ENCODE measurements at regions not wholly inside any gene's neighbourhood (a gene's known extent, or its start where the extent isn't known, plus 50 kb on each side); places are given as distances from the start of the nearest gene placed in this dataset.

- Histone ChIP-seq H3K4me3 (ENCODE audit: insufficient read depth, low read depth, low read length, poor library complexity, severe bottlenecking) (no peak overlapping the region), H3K4me1 (ENCODE audit: control insufficient read depth, insufficient read depth, low read length, poor library complexity, severe bottlenecking) (no peaks in the 10 kb centered on the region)
Observed at GRCh38 chr6:54665278-54665677, 181.3 kb upstream of the FAM83B start.

GRCh38 chr6:54680531-54680930 is 166.0 kb upstream of the FAM83B start:
- H3K9me3 ChIP-seq (ENCODE audit: control insufficient read depth, low read length), result no peaks in the 10 kb centered on the region
- H3K4me1 ChIP-seq (ENCODE audit: control insufficient read depth, insufficient read depth, low read length, poor library complexity, severe bottlenecking), result no peaks in the 10 kb centered on the region
- no peaks in the 10 kb centered on the region for H3K36me3 ChIP-seq (ENCODE audit: control insufficient read depth, insufficient read depth, low read length)
- H3K27me3 ChIP-seq (replicated peaks; ENCODE audit: control insufficient read depth, insufficient read depth, low read length, poor library complexity, severe bottlenecking), result no peaks in the 10 kb centered on the region
- no peak for DNase-seq
- H3K27ac ChIP-seq (ENCODE audit: insufficient read depth, low read length, poor library complexity, severe bottlenecking), result no peak overlapping the region
- H3K4me3 ChIP-seq (ENCODE audit: insufficient read depth, low read depth, low read length, poor library complexity, severe bottlenecking), result no peak overlapping the region

More at GRCh38 chr6:54665278-54665677, 181.3 kb upstream of the FAM83B start:
- H3K27me3 ChIP-seq (replicated peaks; ENCODE audit: control insufficient read depth, insufficient read depth, low read length, poor library complexity, severe bottlenecking), result no peaks in the 10 kb centered on the region
- no peaks in the 10 kb centered on the region for H3K9me3 ChIP-seq (ENCODE audit: control insufficient read depth, low read length)
- no peaks in the 10 kb centered on the region for H3K36me3 ChIP-seq (ENCODE audit: control insufficient read depth, insufficient read depth, low read length)
- DNase-seq, result no peak
- H3K27ac ChIP-seq (ENCODE audit: insufficient read depth, low read length, poor library complexity, severe bottlenecking), result no peak overlapping the region

GRCh38 chr6:54681267-54681666 is 165.3 kb upstream of the FAM83B start:
- Histone ChIP-seq H3K9me3 (ENCODE audit: control insufficient read depth, low read length) (no peaks in the 10 kb centered on the region), H3K27ac (ENCODE audit: insufficient read depth, low read length, poor library complexity, severe bottlenecking) (no peak overlapping the region), H3K36me3 (ENCODE audit: control insufficient read depth, insufficient read depth, low read length) (no peaks in the 10 kb centered on the region), H3K4me1 (ENCODE audit: control insufficient read depth, insufficient read depth, low read length, poor library complexity, severe bottlenecking) (no peaks in the 10 kb centered on the region), H3K27me3 (replicated peaks; ENCODE audit: control insufficient read depth, insufficient read depth, low read length, poor library complexity, severe bottlenecking) (no peaks in the 10 kb centered on the region), H3K4me3 (ENCODE audit: insufficient read depth, low read depth, low read length, poor library complexity, severe bottlenecking) (no peak overlapping the region)
- DNase-seq, result no peak

GRCh38 chr6:54681987-54682386 is 164.6 kb upstream of the FAM83B start:
- Histone ChIP-seq H3K27me3 (replicated peaks; ENCODE audit: control insufficient read depth, insufficient read depth, low read length, poor library complexity, severe bottlenecking) (no peaks in the 10 kb centered on the region), H3K4me1 (ENCODE audit: control insufficient read depth, insufficient read depth, low read length, poor library complexity, severe bottlenecking) (no peaks in the 10 kb centered on the region), H3K36me3 (ENCODE audit: control insufficient read depth, insufficient read depth, low read length) (no peaks in the 10 kb centered on the region), H3K4me3 (ENCODE audit: insufficient read depth, low read depth, low read length, poor library complexity, severe bottlenecking) (no peak overlapping the region), H3K9me3 (ENCODE audit: control insufficient read depth, low read length) (no peaks in the 10 kb centered on the region), H3K27ac (ENCODE audit: insufficient read depth, low read length, poor library complexity, severe bottlenecking) (no peak overlapping the region)
- no peak for DNase-seq

- Histone ChIP-seq H3K27ac (ENCODE audit: insufficient read depth, low read length, poor library complexity, severe bottlenecking) (no peak overlapping the region), H3K27me3 (replicated peaks; ENCODE audit: control insufficient read depth, insufficient read depth, low read length, poor library complexity, severe bottlenecking) (no peaks in the 10 kb centered on the region), H3K4me1 (ENCODE audit: control insufficient read depth, insufficient read depth, low read length, poor library complexity, severe bottlenecking) (no peaks in the 10 kb centered on the region), H3K36me3 (ENCODE audit: control insufficient read depth, insufficient read depth, low read length) (no peaks in the 10 kb centered on the region), H3K4me3 (ENCODE audit: insufficient read depth, low read depth, low read length, poor library complexity, severe bottlenecking) (no peak overlapping the region), H3K9me3 (ENCODE audit: control insufficient read depth, low read length) (no peaks in the 10 kb centered on the region)
- DNase-seq, result no peak
Observed at GRCh38 chr6:54689620-54690019, 157.0 kb upstream of the FAM83B start.

- Histone ChIP-seq H3K27me3 (replicated peaks; ENCODE audit: control insufficient read depth, insufficient read depth, low read length, poor library complexity, severe bottlenecking) (no peaks in the 10 kb centered on the region), H3K36me3 (ENCODE audit: control insufficient read depth, insufficient read depth, low read length) (no peaks in the 10 kb centered on the region), H3K4me3 (ENCODE audit: insufficient read depth, low read depth, low read length, poor library complexity, severe bottlenecking) (no peak overlapping the region), H3K4me1 (ENCODE audit: control insufficient read depth, insufficient read depth, low read length, poor library complexity, severe bottlenecking) (no peaks in the 10 kb centered on the region), H3K27ac (ENCODE audit: insufficient read depth, low read length, poor library complexity, severe bottlenecking) (no peak overlapping the region), H3K9me3 (ENCODE audit: control insufficient read depth, low read length) (no peaks in the 10 kb centered on the region)
- DNase-seq, result no peak
Observed at GRCh38 chr6:54690596-54690995, 156.0 kb upstream of the FAM83B start.

GRCh38 chr6:54694928-54695532 is 151.5 kb upstream of the FAM83B start:
- no peaks in the 10 kb centered on the region for H3K9me3 ChIP-seq (ENCODE audit: control insufficient read depth, low read length)
- H3K4me3 ChIP-seq (ENCODE audit: insufficient read depth, low read depth, low read length, poor library complexity, severe bottlenecking), result no peak overlapping the region
- H3K27ac ChIP-seq (ENCODE audit: insufficient read depth, low read length, poor library complexity, severe bottlenecking), result no peak overlapping the region
- no peaks in the 10 kb centered on the region for H3K27me3 ChIP-seq (replicated peaks; ENCODE audit: control insufficient read depth, insufficient read depth, low read length, poor library complexity, severe bottlenecking)
- no peak for DNase-seq
- no peaks in the 10 kb centered on the region for H3K4me1 ChIP-seq (ENCODE audit: control insufficient read depth, insufficient read depth, low read length, poor library complexity, severe bottlenecking)
- no peaks in the 10 kb centered on the region for H3K36me3 ChIP-seq (ENCODE audit: control insufficient read depth, insufficient read depth, low read length)

- H3K4me3 ChIP-seq (ENCODE audit: insufficient read depth, low read depth, low read length, poor library complexity, severe bottlenecking), result no peak overlapping the region
- H3K27ac ChIP-seq (ENCODE audit: insufficient read depth, low read length, poor library complexity, severe bottlenecking), result no peak overlapping the region
- no peaks in the 10 kb centered on the region for H3K36me3 ChIP-seq (ENCODE audit: control insufficient read depth, insufficient read depth, low read length)
- H3K4me1 ChIP-seq (ENCODE audit: control insufficient read depth, insufficient read depth, low read length, poor library complexity, severe bottlenecking), result no peaks in the 10 kb centered on the region
- H3K27me3 ChIP-seq (replicated peaks; ENCODE audit: control insufficient read depth, insufficient read depth, low read length, poor library complexity, severe bottlenecking), result no peaks in the 10 kb centered on the region
- no peak for DNase-seq
- H3K9me3 ChIP-seq (ENCODE audit: control insufficient read depth, low read length), result no peaks in the 10 kb centered on the region
Observed at GRCh38 chr6:54695815-54696214, 150.8 kb upstream of the FAM83B start.

- no peaks in the 10 kb centered on the region for H3K9me3 ChIP-seq (ENCODE audit: control insufficient read depth, low read length)
- no peak for DNase-seq
- no peak overlapping the region for H3K27ac ChIP-seq (ENCODE audit: insufficient read depth, low read length, poor library complexity, severe bottlenecking)
- no peak overlapping the region for H3K4me3 ChIP-seq (ENCODE audit: insufficient read depth, low read depth, low read length, poor library complexity, severe bottlenecking)
- H3K27me3 ChIP-seq (replicated peaks; ENCODE audit: control insufficient read depth, insufficient read depth, low read length, poor library complexity, severe bottlenecking), result no peaks in the 10 kb centered on the region
- H3K4me1 ChIP-seq (ENCODE audit: control insufficient read depth, insufficient read depth, low read length, poor library complexity, severe bottlenecking), result no peaks in the 10 kb centered on the region
- no peaks in the 10 kb centered on the region for H3K36me3 ChIP-seq (ENCODE audit: control insufficient read depth, insufficient read depth, low read length)
Observed at GRCh38 chr6:54697424-54697823, 149.1 kb upstream of the FAM83B start.

- Histone ChIP-seq H3K27me3 (replicated peaks; ENCODE audit: control insufficient read depth, insufficient read depth, low read length, poor library complexity, severe bottlenecking) (no peaks in the 10 kb centered on the region), H3K4me1 (ENCODE audit: control insufficient read depth, insufficient read depth, low read length, poor library complexity, severe bottlenecking) (no peaks in the 10 kb centered on the region), H3K4me3 (ENCODE audit: insufficient read depth, low read depth, low read length, poor library complexity, severe bottlenecking) (no peak overlapping the region), H3K9me3 (ENCODE audit: control insufficient read depth, low read length) (no peaks in the 10 kb centered on the region), H3K36me3 (ENCODE audit: control insufficient read depth, insufficient read depth, low read length) (no peaks in the 10 kb centered on the region), H3K27ac (ENCODE audit: insufficient read depth, low read length, poor library complexity, severe bottlenecking) (no peak overlapping the region)
- DNase-seq, result no peak
Observed at GRCh38 chr6:54698974-54699373, 147.6 kb upstream of the FAM83B start.
